GM10266 (cell line): ENCODE measurements at regions not wholly inside any gene's neighbourhood (a gene's known extent, or its start where the extent isn't known, plus 50 kb on each side); places are given as distances from the start of the nearest gene placed in this dataset.

Experiments used
- DNase-seq: peaks from one replicate; pipeline ENCODE4 v3.0.0; 2012; ENCODE audit errors: extremely low spot score
- TF ChIP-seq, protein P1 (sequence below): IDR thresholded peaks from 2 replicates; pipeline ENCODE4 v1.5.1; 2012; ENCODE audit warnings: mild to moderate bottlenecking, low read depth; ENCODE audit not compliant: control insufficient read depth, insufficient read depth; ENCODE audit errors: missing control alignments

DNA sequence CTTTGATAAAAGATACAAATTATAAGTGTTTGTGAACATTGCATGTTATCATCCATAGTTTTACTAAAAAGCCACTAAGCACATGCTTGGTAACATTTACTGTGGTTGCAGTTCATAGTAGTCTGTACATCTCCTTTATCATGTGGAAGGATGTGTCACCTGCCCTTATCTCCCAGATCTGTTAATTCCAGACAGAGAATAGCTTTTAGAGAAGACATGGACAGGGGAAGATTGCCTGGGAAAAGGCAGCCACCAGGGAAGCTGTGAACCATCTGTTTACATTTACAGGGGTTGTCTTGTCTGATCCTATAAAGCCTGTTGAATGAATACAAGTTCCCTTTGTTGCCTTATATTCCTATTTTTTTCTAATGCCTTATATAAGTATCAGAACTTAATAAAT is 396.0 kb downstream of the FAT4 start:
- DNase-seq: no peak

DNA sequence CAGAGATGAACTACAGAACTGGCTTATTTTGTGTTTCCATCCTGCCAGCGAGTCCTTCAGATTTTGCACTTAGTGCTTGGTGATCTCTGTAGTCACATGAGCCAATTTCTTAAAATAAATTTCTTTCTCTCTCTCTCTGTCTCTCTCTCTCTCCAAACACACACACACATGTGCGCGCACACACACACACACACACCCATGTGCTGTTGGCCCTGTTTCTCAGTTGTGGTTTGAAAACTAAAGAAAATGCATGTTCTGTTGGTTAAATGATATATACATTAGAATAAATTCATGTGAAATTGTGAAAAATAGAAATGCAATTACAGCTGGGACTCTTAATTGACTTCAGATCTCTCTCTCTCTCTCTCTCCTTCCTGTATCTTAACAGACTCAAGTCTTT is 399.3 kb downstream of the FAT4 start:
- TF ChIP-seq, protein P1, sequence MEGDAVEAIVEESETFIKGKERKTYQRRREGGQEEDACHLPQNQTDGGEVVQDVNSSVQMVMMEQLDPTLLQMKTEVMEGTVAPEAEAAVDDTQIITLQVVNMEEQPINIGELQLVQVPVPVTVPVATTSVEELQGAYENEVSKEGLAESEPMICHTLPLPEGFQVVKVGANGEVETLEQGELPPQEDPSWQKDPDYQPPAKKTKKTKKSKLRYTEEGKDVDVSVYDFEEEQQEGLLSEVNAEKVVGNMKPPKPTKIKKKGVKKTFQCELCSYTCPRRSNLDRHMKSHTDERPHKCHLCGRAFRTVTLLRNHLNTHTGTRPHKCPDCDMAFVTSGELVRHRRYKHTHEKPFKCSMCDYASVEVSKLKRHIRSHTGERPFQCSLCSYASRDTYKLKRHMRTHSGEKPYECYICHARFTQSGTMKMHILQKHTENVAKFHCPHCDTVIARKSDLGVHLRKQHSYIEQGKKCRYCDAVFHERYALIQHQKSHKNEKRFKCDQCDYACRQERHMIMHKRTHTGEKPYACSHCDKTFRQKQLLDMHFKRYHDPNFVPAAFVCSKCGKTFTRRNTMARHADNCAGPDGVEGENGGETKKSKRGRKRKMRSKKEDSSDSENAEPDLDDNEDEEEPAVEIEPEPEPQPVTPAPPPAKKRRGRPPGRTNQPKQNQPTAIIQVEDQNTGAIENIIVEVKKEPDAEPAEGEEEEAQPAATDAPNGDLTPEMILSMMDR: no peak
- DNase-seq: no peak

More for the DNA sequence above, 396.0 kb downstream of the FAT4 start:
- TF ChIP-seq, protein P1: no peak

DNA sequence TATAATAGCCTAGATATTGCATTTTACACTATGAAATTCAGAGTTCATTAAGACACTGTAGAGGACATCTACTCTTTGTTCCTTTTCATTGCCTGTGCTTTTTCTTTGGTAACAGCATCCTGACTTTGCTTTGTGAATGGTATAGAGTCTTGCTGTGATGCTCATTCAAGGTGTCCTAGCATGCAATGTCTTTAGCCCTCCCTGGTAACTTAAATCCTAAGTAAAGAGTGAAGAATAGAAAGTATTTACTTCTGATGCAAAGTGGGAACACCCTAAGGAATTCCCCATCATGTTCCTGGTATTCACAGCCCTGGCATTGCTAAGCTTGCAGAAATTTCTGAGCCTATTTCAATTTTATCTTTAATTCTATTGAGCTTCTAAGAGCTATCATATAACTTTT is 400.1 kb downstream of the FAT4 start:
- TF ChIP-seq, protein P1: no peak
- DNase-seq: no peak

DNA sequence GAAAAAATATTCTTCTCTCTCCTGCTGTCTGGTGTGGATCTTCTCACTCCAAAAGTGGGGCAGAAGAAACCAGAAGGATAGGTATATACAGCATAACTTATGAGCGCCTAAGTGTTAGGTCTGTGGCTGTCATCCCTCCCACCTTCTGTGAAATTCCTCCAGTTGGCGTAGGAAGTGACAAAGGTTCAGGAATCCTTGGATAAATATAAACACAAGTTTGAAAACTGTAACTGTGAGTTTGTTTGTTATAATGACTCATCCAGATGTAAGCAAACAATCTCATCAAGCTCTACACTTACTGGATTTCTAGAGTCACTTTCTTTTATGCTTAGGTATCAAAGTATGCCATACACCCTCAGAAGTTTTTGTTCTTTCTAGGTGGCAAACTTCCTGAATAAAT is 405.2 kb downstream of the FAT4 start:
- DNase-seq: no peak
- TF ChIP-seq, protein P1: no peak

DNA sequence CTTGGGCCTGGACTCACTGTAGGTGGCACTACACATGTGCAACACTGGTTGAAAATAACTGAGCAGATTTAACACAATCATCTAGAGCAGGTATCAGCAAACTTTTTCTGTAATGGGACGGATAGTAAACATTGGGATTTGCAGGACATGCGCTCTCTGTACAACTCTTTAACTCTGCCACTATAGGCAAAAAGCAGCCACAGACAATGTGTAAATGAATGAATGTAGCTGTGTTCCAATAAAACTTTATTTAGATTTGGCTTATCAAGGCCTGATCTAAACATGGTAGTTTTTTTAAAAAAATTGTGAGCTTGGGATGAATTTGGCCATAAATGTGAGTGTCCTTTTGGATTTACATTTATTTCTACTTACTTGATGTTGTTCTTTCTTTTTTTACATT is 407.3 kb downstream of the FAT4 start:
- DNase-seq: no peak
- TF ChIP-seq, protein P1: no peak

DNA sequence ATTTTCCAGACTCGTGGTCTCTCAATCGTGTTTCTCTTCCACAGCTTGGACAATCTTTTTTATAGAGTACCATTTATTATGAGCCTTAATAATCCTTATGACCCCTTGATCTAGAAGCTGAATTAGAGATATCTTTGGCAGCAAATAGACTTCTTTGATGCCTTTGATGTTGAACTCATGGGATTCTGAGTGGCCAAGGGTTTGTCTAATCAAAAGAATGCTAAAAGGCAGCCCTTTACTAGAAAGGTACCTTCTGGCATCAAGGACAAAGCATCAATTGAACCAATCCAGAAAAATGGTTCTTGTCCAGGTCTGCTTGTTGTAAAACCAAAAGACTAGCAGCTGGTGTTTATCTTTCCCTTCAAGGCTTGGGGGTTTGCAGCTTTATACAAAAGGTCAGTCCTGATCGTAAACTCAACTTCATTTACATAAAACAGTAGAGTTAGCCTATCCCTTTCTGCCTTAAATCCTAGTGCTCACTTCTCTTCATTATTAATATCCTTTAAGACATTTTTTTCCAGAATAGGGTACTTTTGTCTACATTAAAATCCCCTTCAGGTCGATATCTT is 411.3 kb downstream of the FAT4 start:
- DNase-seq: no peak
- TF ChIP-seq, protein P1: no peak

DNA sequence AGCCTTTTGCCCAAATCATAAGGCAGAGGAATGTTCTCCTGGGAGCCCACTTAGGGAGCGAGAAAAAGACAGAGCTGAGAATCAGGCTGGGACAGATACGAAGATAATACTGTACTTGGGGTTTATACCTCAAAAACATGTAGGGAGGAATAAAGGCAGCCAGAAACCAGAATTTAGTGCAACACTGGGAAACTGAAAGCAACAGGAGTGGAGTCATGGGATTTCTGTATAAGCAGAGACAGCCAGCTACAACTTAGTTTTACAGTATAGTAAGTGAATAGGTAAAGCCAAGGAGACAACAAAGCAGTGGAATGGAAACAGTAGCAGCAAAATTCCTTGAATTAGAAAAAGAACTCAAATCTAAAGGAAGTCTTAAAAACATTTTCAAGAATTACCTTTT is 413.2 kb downstream of the FAT4 start:
- TF ChIP-seq, protein P1: no peak
- no peak for DNase-seq
